H1 (cell line): ENCODE measurements at regions not wholly inside any gene's neighbourhood (a gene's known extent, or its start where the extent isn't known, plus 50 kb on each side); places are given as distances from the start of the nearest gene placed in this dataset.

Experiments
- CHD2 ChIP-seq: IDR thresholded peaks from 2 replicates; pipeline ENCODE4 v1.6.1; 2012; ENCODE audit warnings: low read length, improper control_type of control experiment
- CREB1 ChIP-seq: IDR thresholded peaks from 2 replicates; pipeline ENCODE4 v1.6.1; 2012; ENCODE audit warnings: inconsistent platforms
- E2F6 ChIP-seq: IDR thresholded peaks from 2 replicates; pipeline ENCODE4 v1.6.1; 2012; ENCODE audit warnings: inconsistent platforms
- EGR1 ChIP-seq: IDR thresholded peaks from 2 replicates; pipeline ENCODE4 v1.6.1; 2011; ENCODE audit warnings: low read depth, low read length, borderline replicate concordance
- MAX ChIP-seq: IDR thresholded peaks from 2 replicates; pipeline ENCODE4 v1.6.1; 2012; ENCODE audit warnings: inconsistent platforms
- RFX5 ChIP-seq: IDR thresholded peaks from 2 replicates; pipeline ENCODE4 v1.6.1; 2011; ENCODE audit warnings: low read depth, low read length, improper control_type of control experiment, borderline replicate concordance

- TF ChIP-seq E2F6 (no peak), CREB1 (no peak), EGR1 (no peak), RFX5 (no peak), CHD2 (no peak), MAX (no peak)
Measured at GRCh38 chr12:98173773-98174427, 341.5 kb upstream of the TMPO start (continued).
